ENCODE measurements at regions not wholly inside any gene's neighbourhood (a gene's known extent, or its start where the extent isn't known, plus 50 kb on each side); places are given as distances from the start of the nearest gene placed in this dataset.

DNA sequence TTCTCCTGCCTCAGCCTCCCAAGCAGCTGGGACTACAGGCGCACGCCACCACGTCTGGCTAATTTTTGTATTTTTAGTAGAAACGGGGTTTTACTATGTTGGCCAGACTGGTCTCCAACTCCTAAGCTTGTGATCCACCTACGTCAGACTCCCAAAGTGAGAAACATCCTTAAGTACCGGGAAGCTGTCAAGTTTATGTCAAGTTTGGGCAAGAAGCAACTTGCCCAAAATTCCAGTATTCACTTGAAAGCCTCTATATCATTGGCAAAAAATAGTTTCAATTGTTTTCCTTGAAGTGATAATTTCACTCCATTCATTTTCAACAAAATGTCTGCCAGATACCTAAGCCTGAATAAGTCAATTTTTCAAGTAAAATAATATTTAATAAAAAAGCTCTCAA is 370.0 kb downstream of the FBXO8 start:
- no peak for TF ChIP-seq CTCF (IDR thresholded peaks at IDR 0.05; ENCODE audit: low read depth, low read length, poor library complexity, severe bottlenecking)
- TF ChIP-seq EZH2phosphoT487 (IDR thresholded peaks at IDR 0.05; ENCODE audit: borderline replicate concordance, low read length) = no peak
